ENCODE measurements at regions not wholly inside any gene's neighbourhood (a gene's known extent, or its start where the extent isn't known, plus 50 kb on each side); places are given as distances from the start of the nearest gene placed in this dataset.

DNA sequence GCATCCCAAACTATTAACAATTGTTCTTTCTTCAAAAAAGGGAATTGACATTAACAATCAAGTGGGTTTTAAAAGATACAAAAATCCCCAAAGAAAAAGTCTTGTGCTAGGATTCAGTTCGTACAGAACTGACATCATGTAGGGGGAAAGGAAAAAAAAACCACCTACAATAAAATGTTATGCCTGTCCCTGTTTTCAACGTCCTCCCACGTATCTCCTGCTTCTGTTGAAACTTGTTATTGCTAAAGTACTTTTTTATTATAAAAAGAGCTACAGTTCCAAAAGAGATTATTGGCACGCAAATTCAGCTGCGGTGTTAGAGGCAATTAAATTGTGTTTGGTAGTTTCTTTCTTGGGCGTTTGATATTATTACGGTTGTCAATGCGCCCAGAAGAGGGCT is 102.8 kb upstream of the PHACTR1 start:
- BruUV-seq (replicated peaks): no TSS peak
- H3K4me1 Mint-ChIP-seq (ENCODE audit: low read depth, unreplicated experiment): peaks cover 6% of the 10 kb centered on the region
- Histone ChIP-seq H3K4me1 (no peaks in the 10 kb centered on the region), H3K4me3 (ENCODE audit: low read depth, low read length) (no peak overlapping the region), H3K27me3 (replicated peaks; ENCODE audit: control insufficient read depth, insufficient read depth, low read length) (no peaks in the 10 kb centered on the region), H3K9me3 (no peaks in the 10 kb centered on the region), H3K36me3 (ENCODE audit: control insufficient read depth, insufficient read depth, low read length) (no peaks in the 10 kb centered on the region)
- no peaks in the 10 kb centered on the region for H3K36me3 Mint-ChIP-seq (ENCODE audit: insufficient read depth, unreplicated experiment)
- H3K27me3 Mint-ChIP-seq (ENCODE audit: insufficient read depth, unreplicated experiment): peaks cover 11% of the 10 kb centered on the region
- H3K4me3 Mint-ChIP-seq (ENCODE audit: unreplicated experiment): no peak overlapping the region
- no peak overlapping the region for H3K27ac Mint-ChIP-seq (ENCODE audit: unreplicated experiment)
- POLR2A ChIA-PET: no interaction called here
- TF ChIP-seq, protein P1, sequence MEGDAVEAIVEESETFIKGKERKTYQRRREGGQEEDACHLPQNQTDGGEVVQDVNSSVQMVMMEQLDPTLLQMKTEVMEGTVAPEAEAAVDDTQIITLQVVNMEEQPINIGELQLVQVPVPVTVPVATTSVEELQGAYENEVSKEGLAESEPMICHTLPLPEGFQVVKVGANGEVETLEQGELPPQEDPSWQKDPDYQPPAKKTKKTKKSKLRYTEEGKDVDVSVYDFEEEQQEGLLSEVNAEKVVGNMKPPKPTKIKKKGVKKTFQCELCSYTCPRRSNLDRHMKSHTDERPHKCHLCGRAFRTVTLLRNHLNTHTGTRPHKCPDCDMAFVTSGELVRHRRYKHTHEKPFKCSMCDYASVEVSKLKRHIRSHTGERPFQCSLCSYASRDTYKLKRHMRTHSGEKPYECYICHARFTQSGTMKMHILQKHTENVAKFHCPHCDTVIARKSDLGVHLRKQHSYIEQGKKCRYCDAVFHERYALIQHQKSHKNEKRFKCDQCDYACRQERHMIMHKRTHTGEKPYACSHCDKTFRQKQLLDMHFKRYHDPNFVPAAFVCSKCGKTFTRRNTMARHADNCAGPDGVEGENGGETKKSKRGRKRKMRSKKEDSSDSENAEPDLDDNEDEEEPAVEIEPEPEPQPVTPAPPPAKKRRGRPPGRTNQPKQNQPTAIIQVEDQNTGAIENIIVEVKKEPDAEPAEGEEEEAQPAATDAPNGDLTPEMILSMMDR (IDR thresholded peaks at IDR 0.05; ENCODE audit: insufficient read depth in 1 of 2, low read depth in 1 of 2, low read length in 1 of 2, severe bottlenecking in 1 of 2, unreplicated experiment in 1 of 2): no peak
- no peaks in the 10 kb centered on the region for H3K9me3 Mint-ChIP-seq (ENCODE audit: unreplicated experiment)
- intact Hi-C loops (cut with micrococcal nuclease; ENCODE audit: unreplicated experiment): no loop called here
- DNase-seq: no peak
- CTCF ChIA-PET: no interaction called here

- TF ChIP-seq, protein P1 (IDR thresholded peaks at IDR 0.05; ENCODE audit: insufficient read depth in 1 of 2, low read depth in 1 of 2, low read length in 1 of 2, severe bottlenecking in 1 of 2, unreplicated experiment in 1 of 2): no peak
- ChIA-PET CTCF (no interaction called here), POLR2A (no interaction called here)
- Mint-ChIP-seq H3K9me3 (ENCODE audit: unreplicated experiment) (no peaks in the 10 kb centered on the region), H3K36me3 (ENCODE audit: insufficient read depth, unreplicated experiment) (no peaks in the 10 kb centered on the region), H3K4me1 (ENCODE audit: low read depth, unreplicated experiment) (peaks cover 6% of the 10 kb centered on the region), H3K4me3 (ENCODE audit: unreplicated experiment) (no peak overlapping the region), H3K27me3 (ENCODE audit: insufficient read depth, unreplicated experiment) (peaks cover 11% of the 10 kb centered on the region), H3K27ac (ENCODE audit: unreplicated experiment) (no peak overlapping the region)
- no peak overlapping the region for H3K4me3 ChIP-seq (ENCODE audit: low read depth, low read length)
- no peak for DNase-seq
- no peaks in the 10 kb centered on the region for H3K27me3 ChIP-seq (replicated peaks; ENCODE audit: control insufficient read depth, insufficient read depth, low read length)
- no TSS peak for BruUV-seq (replicated peaks)
- H3K4me1 ChIP-seq: no peaks in the 10 kb centered on the region
- no peaks in the 10 kb centered on the region for H3K9me3 ChIP-seq
- no peaks in the 10 kb centered on the region for H3K36me3 ChIP-seq (ENCODE audit: control insufficient read depth, insufficient read depth, low read length)
- intact Hi-C loops (cut with micrococcal nuclease; ENCODE audit: unreplicated experiment): no loop called here
These were observed 102.1 kb upstream of the PHACTR1 start for GRCh38 chr6:12614456-12614855.

DNA sequence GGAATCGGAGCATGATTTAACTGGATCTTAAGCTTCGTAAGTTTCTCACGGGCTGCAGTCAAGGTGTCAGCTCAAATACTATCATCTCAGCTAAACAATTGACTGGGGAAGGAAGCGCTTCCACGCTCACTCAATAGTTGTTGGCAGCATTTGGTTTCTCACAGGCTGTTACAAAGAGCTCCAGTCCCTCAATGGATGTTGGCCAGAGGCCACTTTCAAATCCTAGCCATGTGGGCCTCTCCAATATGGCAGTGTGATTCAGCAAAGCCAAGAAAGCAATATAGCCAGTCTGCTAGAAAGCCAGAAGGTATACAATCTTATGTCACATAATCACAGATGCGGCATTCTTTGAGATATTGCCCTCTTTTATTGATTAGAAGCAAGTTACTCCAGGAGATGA is 98.3 kb upstream of the PHACTR1 start:
- Mint-ChIP-seq H3K27me3 (ENCODE audit: insufficient read depth, unreplicated experiment) (no peaks in the 10 kb centered on the region), H3K9me3 (ENCODE audit: unreplicated experiment) (no peaks in the 10 kb centered on the region), H3K36me3 (ENCODE audit: insufficient read depth, unreplicated experiment) (no peaks in the 10 kb centered on the region), H3K4me1 (ENCODE audit: low read depth, unreplicated experiment) (no peaks in the 10 kb centered on the region), H3K4me3 (ENCODE audit: unreplicated experiment) (no peak overlapping the region), H3K27ac (ENCODE audit: unreplicated experiment) (no peak overlapping the region)
- CTCF ChIA-PET: no interaction called here
- POLR2A ChIA-PET: no interaction called here
- H3K4me1 ChIP-seq: no peaks in the 10 kb centered on the region
- H3K27me3 ChIP-seq (replicated peaks; ENCODE audit: control insufficient read depth, insufficient read depth, low read length): no peaks in the 10 kb centered on the region
- no peak overlapping the region for H3K4me3 ChIP-seq (ENCODE audit: low read depth, low read length)
- no TSS peak for BruUV-seq (replicated peaks)
- DNase-seq: no peak
- TF ChIP-seq, protein P1 (IDR thresholded peaks at IDR 0.05; ENCODE audit: insufficient read depth in 1 of 2, low read depth in 1 of 2, low read length in 1 of 2, severe bottlenecking in 1 of 2, unreplicated experiment in 1 of 2): no peak
- no peaks in the 10 kb centered on the region for H3K36me3 ChIP-seq (ENCODE audit: control insufficient read depth, insufficient read depth, low read length)
- no peaks in the 10 kb centered on the region for H3K9me3 ChIP-seq
- intact Hi-C loops (cut with micrococcal nuclease; ENCODE audit: unreplicated experiment): no loop called here
